Transverse colon (tissue), 4 donors: ENCODE measurements at regions not wholly inside any gene's neighbourhood (a gene's known extent, or its start where the extent isn't known, plus 50 kb on each side); places are given as distances from the start of the nearest gene placed in this dataset.
"Not testable (repeated sequence)": the region's sequence is repeated elsewhere in the genome, so short reads cannot be mapped to it uniquely, and the experiment has no call there.

Experiments used
- EP300 ChIP-seq: sonication (generic); formaldehyde crosslinking; IDR thresholded peaks from one replicate; pipeline ENCODE4 v1.6.1; 2017; ENCODE audit warnings: antibody characterized with exemption, low read depth
- POLR2A ChIP-seq: fragments of 450-650 bp; IDR thresholded peaks from one replicate; pipeline ENCODE4 v1.6.1; 2016; ENCODE audit warnings: antibody characterized with exemption, mild to moderate bottlenecking, moderate library complexity
- POLR2AphosphoS5 ChIP-seq, 3 donors: sonication (generic); formaldehyde crosslinking; IDR thresholded peaks; one replicate each; pipeline ENCODE4 v1.6.1; 2016; ENCODE audit warnings: antibody characterized with exemption in 3 of 3
- TF ChIP-seq, protein P1 (sequence below), 5 experiments: fragments of 200-600 bp in 3 of 5; fragments of 450-650 bp in 2 of 5; sonication (generic) in 3 of 5; IDR thresholded peaks; 1 replicate in 2 of 5; 2 replicates in 3 of 5; pipeline ENCODE4 v1.5.1; 2016 to 2017; ENCODE audit warnings: antibody characterized with exemption in 5 of 5, inconsistent platforms in 3 of 5, mild to moderate bottlenecking in 2 of 5, moderate library complexity in 1 of 5

DNA sequence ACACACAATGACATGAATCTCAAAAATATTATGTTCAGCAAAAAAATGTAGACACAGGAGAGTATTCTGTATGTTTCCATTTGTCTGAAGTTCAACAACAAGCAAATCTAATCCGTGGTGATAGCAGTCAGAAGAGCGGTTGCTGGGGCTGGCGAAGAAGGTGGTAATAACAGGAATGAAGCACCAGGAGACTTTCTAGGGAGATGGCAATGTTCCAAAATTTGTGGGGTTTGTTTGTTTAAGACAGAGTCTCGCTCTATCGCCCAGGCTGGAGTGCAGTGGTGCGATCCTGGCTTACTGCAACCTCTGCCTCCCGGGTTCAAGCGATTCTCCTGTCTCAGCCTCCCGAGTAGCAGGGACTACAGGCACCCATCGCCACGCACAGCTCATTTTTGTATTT is 177.8 kb downstream of the FOXB1 start:
- TF ChIP-seq, protein P1, sequence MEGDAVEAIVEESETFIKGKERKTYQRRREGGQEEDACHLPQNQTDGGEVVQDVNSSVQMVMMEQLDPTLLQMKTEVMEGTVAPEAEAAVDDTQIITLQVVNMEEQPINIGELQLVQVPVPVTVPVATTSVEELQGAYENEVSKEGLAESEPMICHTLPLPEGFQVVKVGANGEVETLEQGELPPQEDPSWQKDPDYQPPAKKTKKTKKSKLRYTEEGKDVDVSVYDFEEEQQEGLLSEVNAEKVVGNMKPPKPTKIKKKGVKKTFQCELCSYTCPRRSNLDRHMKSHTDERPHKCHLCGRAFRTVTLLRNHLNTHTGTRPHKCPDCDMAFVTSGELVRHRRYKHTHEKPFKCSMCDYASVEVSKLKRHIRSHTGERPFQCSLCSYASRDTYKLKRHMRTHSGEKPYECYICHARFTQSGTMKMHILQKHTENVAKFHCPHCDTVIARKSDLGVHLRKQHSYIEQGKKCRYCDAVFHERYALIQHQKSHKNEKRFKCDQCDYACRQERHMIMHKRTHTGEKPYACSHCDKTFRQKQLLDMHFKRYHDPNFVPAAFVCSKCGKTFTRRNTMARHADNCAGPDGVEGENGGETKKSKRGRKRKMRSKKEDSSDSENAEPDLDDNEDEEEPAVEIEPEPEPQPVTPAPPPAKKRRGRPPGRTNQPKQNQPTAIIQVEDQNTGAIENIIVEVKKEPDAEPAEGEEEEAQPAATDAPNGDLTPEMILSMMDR (IDR thresholded peaks at IDR 0.05), result not testable (repeated sequence)
- TF ChIP-seq EP300; POLR2A; POLR2AphosphoS5 (IDR thresholded peaks at IDR 0.05): not testable (repeated sequence)
